GM21423 (cell line): ENCODE measurements at regions not wholly inside any gene's neighbourhood (a gene's known extent, or its start where the extent isn't known, plus 50 kb on each side); places are given as distances from the start of the nearest gene placed in this dataset.
"Not testable (repeated sequence)": the region's sequence is repeated elsewhere in the genome, so short reads cannot be mapped to it uniquely, and the experiment has no call there.

Experiments
- ATAC-seq: cut with Tn5 transposase; IDR thresholded peaks from one replicate; pipeline ENCODE4 v1.9.1; 2021; ENCODE audit warnings: mild to moderate bottlenecking, moderate library complexity; ENCODE audit not compliant: unreplicated experiment

DNA sequence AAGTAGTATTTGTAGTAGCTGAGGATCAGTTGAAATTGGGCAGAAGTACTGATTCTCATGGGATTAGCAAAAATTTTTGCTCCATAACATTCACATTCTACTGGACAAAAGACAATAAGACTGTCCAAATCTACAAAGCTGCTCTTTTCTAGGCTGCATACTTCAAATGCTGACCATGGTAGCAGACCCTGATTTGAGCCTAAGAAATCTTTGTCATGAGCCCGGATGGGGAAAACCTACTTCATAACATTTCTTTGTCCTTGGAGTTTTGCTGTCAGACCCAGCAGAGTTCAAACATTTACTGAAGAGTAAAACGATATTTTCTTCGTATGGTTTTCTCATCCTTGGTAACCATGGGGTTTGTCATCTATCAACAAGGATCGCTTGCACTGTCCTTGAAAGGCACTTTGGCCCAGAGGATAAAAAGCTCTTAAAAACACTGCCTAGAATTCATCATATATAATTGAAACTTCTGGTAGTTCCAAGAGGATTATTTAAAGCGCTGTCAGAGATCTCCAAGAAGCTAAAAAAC, 216.9 kb downstream of the CAVIN4 start:
- no peak for ATAC-seq

- no peak for ATAC-seq
Observed at GRCh38 chr9:100803956-100804355, 224.6 kb upstream of the PLPPR1 start.

- no peak for ATAC-seq
Observed at GRCh38 chr9:100811643-100812042, 216.9 kb upstream of the PLPPR1 start.

DNA sequence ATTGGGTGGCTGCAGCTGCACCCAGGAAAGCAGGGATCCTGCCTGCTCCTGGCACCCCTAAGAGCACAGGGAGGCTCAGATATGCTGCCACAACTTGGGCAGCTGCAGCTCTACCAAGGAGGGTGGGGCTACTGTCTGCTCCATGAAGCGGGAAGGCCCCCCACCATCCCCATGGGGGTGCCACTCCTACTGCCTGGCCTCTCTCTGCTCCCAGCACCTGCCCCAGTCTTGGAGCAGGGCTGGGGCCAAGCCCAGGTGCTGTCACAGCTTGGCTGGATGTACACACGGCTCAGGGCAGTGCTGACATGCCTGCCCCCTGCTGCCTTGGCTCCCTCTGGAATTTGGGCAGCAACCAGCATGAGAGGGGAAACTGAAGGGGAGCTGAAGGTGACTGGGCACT, 214.7 kb upstream of the PLPPR1 start:
- ATAC-seq = no peak

DNA sequence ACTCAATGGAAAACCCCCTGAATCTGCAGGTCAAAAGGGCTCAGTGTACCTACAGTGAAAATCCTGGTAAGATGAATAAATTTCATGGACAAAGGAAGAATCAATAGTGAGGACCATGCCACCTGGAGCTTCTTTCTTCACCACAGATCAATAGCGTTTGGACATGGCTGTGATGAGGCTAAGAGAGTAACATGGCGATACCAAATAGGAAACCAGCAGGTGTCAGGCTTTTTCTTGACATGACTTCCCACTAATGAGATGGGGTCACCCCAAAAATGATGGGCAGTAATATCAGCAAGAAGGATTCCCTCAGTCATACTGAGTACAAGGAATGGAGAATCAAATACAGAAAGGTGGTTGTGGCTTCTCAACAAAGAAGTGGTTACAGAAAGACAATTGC, 208.5 kb upstream of the PLPPR1 start:
- ATAC-seq = no peak

DNA sequence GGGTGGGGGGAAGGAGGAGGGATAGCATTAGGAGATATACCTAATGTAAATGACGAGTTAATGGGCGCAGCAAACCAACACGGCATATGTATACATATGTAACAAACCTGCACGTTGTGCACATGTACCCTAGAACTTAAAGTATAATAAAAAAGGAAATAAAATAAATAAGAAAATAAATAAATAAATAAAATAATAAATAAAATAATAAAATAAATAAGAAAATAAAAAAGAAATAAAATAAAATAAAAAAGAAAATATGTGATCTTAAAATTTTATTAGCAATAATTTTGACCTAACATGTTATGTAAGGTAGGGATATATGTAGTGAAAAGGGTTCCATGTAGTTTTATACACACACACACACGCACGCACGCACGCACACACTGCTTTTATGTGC, 195.5 kb upstream of the PLPPR1 start:
- ATAC-seq = not testable (repeated sequence)

DNA sequence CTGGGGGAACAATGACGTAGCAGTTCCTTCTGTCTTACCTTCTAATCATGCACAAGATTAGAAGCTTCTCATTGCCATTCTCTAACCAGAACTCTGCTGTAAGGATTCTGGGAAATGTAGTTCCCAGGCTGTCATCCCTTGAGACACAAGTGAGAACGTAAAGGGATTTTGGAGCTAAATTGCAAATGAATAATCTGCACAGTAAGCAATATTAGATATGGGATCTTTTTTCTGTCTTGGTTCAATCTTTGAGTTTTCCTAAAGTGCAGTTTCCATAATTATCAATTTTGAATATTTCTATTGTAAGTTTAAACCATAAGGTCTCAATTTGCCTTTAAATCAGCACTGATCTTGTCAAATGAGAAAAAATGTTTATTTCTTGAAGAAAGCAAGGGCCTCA, 189.7 kb upstream of the PLPPR1 start:
- ATAC-seq = no peak

DNA sequence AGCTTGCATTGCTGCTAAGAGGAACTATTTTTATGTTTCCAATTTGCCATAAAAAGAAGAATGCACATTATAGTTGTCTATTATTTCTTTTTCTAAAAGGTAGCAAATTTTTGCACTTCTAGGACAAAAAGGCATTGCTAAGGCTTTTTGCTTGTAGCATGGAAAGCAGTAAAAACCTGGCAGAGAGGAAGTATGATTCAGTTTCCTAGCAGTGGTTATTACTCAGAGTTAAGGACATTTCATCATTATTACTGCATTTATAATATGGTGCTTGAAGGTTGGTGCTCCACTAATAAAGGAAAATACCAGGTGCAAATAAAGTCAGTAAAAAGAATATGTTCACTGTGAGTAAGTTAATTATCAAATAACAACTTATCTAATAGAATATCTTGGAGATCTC, 179.8 kb upstream of the PLPPR1 start:
- no peak for ATAC-seq

GRCh38 chr9:100852088-100852487, 176.4 kb upstream of the PLPPR1 start:
- ATAC-seq = no peak

DNA sequence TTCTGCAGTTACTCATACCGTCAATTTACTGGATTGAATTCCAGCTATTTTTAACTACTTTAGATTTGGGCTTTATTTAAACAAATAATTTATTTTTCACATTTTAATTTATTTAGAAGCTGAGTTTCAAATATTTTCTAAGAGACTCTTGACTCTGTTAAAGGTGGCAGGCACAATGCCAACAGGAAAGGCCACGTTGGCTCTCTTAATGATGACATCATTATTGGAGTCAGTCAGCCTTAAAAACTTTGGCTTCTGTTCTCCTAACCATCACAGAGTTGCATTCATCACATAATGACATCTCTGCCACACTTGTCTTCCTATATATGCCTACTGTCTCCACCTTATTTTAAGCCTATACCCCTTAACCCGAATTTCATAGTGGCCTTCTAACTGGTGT, 172.3 kb upstream of the PLPPR1 start:
- ATAC-seq = no peak

- ATAC-seq = no peak
Observed at GRCh38 chr9:100865111-100865510, 163.4 kb upstream of the PLPPR1 start.

DNA sequence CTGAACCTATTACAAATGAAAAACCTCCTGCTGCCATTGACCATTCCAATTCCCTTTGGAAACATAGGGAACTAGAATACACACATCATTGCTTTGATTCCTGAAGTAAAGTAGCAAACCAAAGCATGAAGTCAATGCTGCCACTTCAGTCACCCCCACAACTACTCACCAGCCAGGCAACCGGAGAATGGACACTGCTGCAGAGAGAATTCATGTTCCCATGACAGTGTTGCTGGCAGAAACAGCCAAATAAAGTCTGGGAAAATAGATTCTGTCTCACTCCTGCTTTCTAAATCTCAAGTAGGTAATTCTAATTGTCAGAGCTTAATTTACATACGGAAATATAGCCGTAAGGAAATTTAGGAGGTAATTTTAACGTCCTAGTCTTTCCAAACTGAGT, 162.9 kb upstream of the PLPPR1 start:
- ATAC-seq = no peak

- no peak for ATAC-seq
Observed at GRCh38 chr9:100869326-100869725, 159.2 kb upstream of the PLPPR1 start.

- no peak for ATAC-seq
Observed at GRCh38 chr9:100879884-100880283, 148.6 kb upstream of the PLPPR1 start.

DNA sequence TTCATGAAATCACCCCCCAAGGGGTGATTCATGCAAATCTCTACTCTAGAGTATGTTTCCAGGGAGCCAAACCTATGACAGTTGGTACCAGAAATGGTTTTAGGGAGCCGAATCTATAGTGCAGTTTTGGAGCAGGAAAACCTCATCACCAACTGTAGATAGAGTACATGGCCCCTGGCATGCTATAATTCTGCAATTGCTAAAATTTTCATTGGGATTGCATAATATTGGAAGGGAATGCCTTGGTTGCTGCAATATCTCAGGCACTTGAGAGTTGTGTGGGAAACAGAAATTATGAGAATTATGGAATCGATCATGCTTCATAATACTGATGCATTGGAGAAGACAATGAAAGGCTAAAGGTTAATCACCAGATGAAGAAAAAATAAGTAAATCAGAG, 148.2 kb upstream of the PLPPR1 start:
- ATAC-seq = no peak

DNA sequence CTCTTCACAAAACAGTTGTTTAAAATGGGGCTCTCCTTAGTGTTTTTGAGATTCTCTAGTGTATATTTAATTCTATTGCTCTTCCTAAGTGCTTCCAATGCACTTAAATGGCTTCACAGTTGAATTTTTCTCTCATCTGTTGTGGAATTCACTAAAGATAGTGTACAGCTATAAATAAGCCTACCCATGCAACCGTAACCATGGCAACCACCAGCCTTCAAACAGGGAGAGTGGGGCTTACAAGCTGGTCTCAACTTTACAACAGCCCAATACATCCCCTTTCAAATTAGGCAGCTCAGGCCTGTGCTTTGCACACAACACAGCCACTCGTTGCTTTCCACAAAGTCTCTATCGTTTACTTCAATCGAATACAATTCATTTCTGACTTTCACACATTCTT, 144.0 kb upstream of the PLPPR1 start:
- no peak for ATAC-seq

DNA sequence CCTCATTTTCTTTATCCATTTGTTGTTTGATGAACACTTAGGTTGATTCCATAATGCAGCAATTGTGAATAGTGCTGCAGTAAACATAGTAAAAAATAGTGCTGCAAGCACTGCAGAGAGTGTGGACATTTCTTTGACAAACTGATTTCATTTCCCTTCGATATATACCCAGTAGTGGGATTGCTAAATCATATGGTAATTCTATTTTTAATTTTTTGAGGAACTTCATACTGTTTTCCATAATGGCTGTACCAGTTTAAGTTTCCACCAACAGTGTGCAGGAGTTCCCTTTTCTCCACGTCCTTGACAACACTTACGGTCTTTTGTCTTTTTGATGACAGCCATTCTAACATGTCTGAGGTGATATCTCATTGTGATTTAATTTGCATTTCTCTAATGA, 138.2 kb upstream of the PLPPR1 start:
- ATAC-seq = no peak

DNA sequence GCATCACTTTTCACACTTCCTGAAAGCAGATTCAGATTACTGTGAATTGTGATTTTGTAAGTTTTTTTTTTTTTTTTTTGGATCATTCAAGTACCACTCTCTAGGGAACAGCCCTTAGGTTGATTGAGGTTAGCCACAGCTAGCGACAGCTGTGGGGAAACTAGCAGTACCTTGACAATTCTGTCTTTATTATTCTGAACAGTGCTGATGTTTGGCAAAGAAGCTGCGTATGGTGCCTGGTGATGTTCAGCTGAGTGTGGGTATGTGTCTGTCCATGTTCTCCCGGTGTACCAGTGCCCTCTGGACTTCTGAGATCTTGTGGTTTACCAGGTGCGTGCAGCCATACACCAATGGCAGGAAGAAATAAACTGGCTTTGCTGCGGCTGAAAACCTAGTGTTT, 117.3 kb upstream of the PLPPR1 start:
- ATAC-seq = no peak

DNA sequence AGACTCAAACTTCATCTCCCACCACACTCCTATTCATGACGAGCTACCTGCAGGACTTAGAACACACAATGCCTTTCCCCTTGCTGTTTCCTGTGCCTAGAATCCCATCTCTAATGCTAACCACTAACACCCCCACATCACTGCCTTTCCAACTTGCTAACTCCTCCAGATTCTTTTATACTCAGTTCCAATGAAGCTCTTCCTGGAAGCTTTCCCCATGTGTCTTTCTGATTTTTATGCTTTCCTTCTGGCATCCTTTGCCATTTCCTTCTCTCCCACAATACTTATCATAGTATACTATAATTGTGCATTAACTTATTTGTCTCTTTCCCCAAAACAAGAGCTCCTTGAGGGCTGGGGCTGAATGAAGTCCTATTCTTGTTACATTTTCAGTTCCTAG, 115.3 kb upstream of the PLPPR1 start:
- no peak for ATAC-seq

GRCh38 chr9:100914266-100914665, 114.3 kb upstream of the PLPPR1 start:
- ATAC-seq = no peak

GRCh38 chr9:100919506-100919905, 109.0 kb upstream of the PLPPR1 start:
- ATAC-seq = no peak

DNA sequence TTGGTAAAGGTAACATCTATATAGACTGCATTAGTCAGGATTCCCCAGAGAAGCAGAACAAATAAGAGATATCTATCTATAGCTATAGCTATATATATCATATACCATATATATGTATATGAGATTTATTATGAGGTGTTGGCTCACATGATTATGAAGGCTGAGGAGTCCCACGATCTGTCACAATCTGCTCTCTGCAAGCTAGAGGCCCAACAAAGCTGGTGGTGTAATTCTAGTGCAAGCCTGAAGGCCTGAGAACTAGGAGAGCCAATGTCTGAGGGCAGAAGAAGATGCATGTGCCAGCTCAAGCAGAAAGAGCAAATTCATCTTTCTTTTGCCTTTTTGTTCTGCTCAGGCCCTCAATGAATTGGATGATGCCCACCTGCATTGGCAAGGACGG, 102.2 kb upstream of the PLPPR1 start:
- no peak for ATAC-seq

- ATAC-seq = no peak
Observed at GRCh38 chr9:100927763-100928162, 100.8 kb upstream of the PLPPR1 start.

DNA sequence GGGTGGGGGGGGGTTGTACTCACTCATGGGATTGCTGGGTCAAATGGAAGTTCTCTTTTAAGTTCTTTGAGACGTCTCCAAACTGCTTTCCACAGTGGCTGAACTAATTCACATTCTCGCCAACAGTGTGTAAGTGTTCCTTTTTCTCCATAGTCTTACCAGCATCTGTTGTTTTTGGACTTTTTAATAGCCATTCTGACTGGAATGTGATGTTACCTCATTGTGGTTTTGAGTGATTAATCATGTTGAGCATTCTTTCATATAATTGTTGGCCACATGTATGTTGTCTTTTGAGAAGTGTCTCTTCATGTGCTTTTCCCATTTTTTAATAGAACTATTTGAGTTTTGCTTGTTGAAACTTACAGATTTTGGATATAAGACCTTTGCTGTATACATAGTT, 94.9 kb upstream of the PLPPR1 start:
- ATAC-seq = no peak
